Activated CD4-positive, alpha-beta memory T cell treated with anti-CD3 and anti-CD28 coated beads, Interleukin-2, amount 10 ng/mL, durations not matched to agents 7 days and 5 days (primary cell): ENCODE measurements at regions not wholly inside any gene's neighbourhood (a gene's known extent, or its start where the extent isn't known, plus 50 kb on each side); places are given as distances from the start of the nearest gene placed in this dataset.

Experiments used
- CTCF ChIA-PET: fragments of 350-600 bp; sonication (Branson Sonifier 250); formaldehyde crosslinking; loops from one replicate; lab custom pipeline; 2021; ENCODE audit warnings: antibody characterized with exemption, inconsistent platforms; lab: Charles Lee
- POLR2A ChIA-PET: fragments of 350-600 bp; sonication (Branson Sonifier 250); formaldehyde crosslinking; loops from one replicate; lab custom pipeline; 2021; ENCODE audit warnings: antibody characterized with exemption; lab: Charles Lee
- DNase-seq: peaks from one replicate; pipeline ENCODE4 v3.0.0-alpha.2; 2020
- H3K27ac Mint-ChIP-seq: one replicate; pipeline ENCODE4 v1.8.0; 2021; ENCODE audit warnings: mild to moderate bottlenecking, mixed read lengths
- H3K27me3 Mint-ChIP-seq: one replicate; pipeline ENCODE4 v1.8.0; 2021; ENCODE audit warnings: mixed read lengths
- H3K36me3 Mint-ChIP-seq: one replicate; pipeline ENCODE4 v1.8.0; 2021; ENCODE audit warnings: low read depth, mixed read lengths
- H3K4me1 Mint-ChIP-seq: one replicate; pipeline ENCODE4 v1.8.0; 2021; ENCODE audit warnings: mixed read lengths
- H3K4me3 Mint-ChIP-seq: one replicate; pipeline ENCODE4 v1.8.0; 2021; ENCODE audit warnings: mild to moderate bottlenecking, mixed read lengths
- H3K9me3 Mint-ChIP-seq: one replicate; pipeline ENCODE4 v1.8.0; 2021; ENCODE audit warnings: mixed read lengths

GRCh38 chr15:88375234-88375927 lies 91.8 kb downstream of the MRPL46 start:
- H3K9me3 Mint-ChIP-seq, result no peaks in the 10 kb centered on the region
- ChIA-PET POLR2A (no interaction called here), CTCF (no interaction called here)
- H3K27ac Mint-ChIP-seq, result no peak overlapping the region
- no peaks in the 10 kb centered on the region for H3K36me3 Mint-ChIP-seq
- peaks cover 7% of the 10 kb centered on the region for H3K27me3 Mint-ChIP-seq
- no peaks in the 10 kb centered on the region for H3K4me1 Mint-ChIP-seq
- no peak overlapping the region for H3K4me3 Mint-ChIP-seq
- no peak for DNase-seq

GRCh38 chr15:88365124-88365523 lies 102.1 kb downstream of the MRPL46 start:
- Mint-ChIP-seq H3K4me3 (no peak overlapping the region), H3K4me1 (no peaks in the 10 kb centered on the region), H3K27me3 (peaks cover 2% of the 10 kb centered on the region), H3K36me3 (no peaks in the 10 kb centered on the region), H3K27ac (no peak overlapping the region), H3K9me3 (no peaks in the 10 kb centered on the region)
- CTCF ChIA-PET, result no interaction called here
- DNase-seq, result no peak
- POLR2A ChIA-PET, result no interaction called here

- no peaks in the 10 kb centered on the region for H3K4me1 Mint-ChIP-seq
- POLR2A ChIA-PET, result no interaction called here
- no peak overlapping the region for H3K4me3 Mint-ChIP-seq
- DNase-seq, result no peak
- H3K27ac Mint-ChIP-seq, result no peak overlapping the region
- H3K9me3 Mint-ChIP-seq, result peaks cover 5% of the 10 kb centered on the region
- CTCF ChIA-PET, result no interaction called here
- H3K27me3 Mint-ChIP-seq, result peaks cover 18% of the 10 kb centered on the region
- H3K36me3 Mint-ChIP-seq, result no peaks in the 10 kb centered on the region
These were observed 92.2 kb upstream of the NTRK3 start for GRCh38 chr15:88348579-88349230.

GRCh38 chr15:88345962-88346361 lies 89.4 kb upstream of the NTRK3 start:
- DNase-seq, result no peak
- H3K27ac Mint-ChIP-seq, result no peak overlapping the region
- H3K9me3 Mint-ChIP-seq, result no peaks in the 10 kb centered on the region
- ChIA-PET POLR2A (no interaction called here), CTCF (interaction anchor here (2.0 kb wide), 1 partner anchor 15 kb away, joined by 5 read pairs; no protein-coding TSS in a partner anchor)
- peaks cover 16% of the 10 kb centered on the region for H3K27me3 Mint-ChIP-seq
- H3K4me3 Mint-ChIP-seq, result no peak overlapping the region
- no peaks in the 10 kb centered on the region for H3K4me1 Mint-ChIP-seq
- H3K36me3 Mint-ChIP-seq, result no peaks in the 10 kb centered on the region

GRCh38 chr15:88344786-88345185 lies 88.2 kb upstream of the NTRK3 start:
- H3K27me3 Mint-ChIP-seq, result peaks cover 12% of the 10 kb centered on the region
- DNase-seq, result no peak
- H3K36me3 Mint-ChIP-seq, result no peaks in the 10 kb centered on the region
- H3K4me3 Mint-ChIP-seq, result no peak overlapping the region
- H3K9me3 Mint-ChIP-seq, result no peaks in the 10 kb centered on the region
- ChIA-PET POLR2A (no interaction called here), CTCF (no interaction called here)
- H3K4me1 Mint-ChIP-seq, result no peaks in the 10 kb centered on the region
- H3K27ac Mint-ChIP-seq, result no peak overlapping the region

- peaks cover 9% of the 10 kb centered on the region for H3K27me3 Mint-ChIP-seq
- H3K4me3 Mint-ChIP-seq, result no peak overlapping the region
- H3K9me3 Mint-ChIP-seq, result no peaks in the 10 kb centered on the region
- no peak for DNase-seq
- no peaks in the 10 kb centered on the region for H3K4me1 Mint-ChIP-seq
- no peaks in the 10 kb centered on the region for H3K36me3 Mint-ChIP-seq
- no peak overlapping the region for H3K27ac Mint-ChIP-seq
- POLR2A ChIA-PET, result no interaction called here
- CTCF ChIA-PET, result no interaction called here
These were observed 86.1 kb upstream of the NTRK3 start for GRCh38 chr15:88342666-88343065.

- Mint-ChIP-seq H3K4me1 (no peaks in the 10 kb centered on the region), H3K27ac (no peak overlapping the region), H3K4me3 (no peak overlapping the region), H3K27me3 (peaks cover 6% of the 10 kb centered on the region), H3K36me3 (no peaks in the 10 kb centered on the region), H3K9me3 (no peaks in the 10 kb centered on the region)
- ChIA-PET POLR2A (no interaction called here), CTCF (no interaction called here)
- DNase-seq, result no peak
These were observed 85.1 kb upstream of the NTRK3 start for GRCh38 chr15:88341653-88342052.

- Mint-ChIP-seq H3K27me3 (peaks cover 6% of the 10 kb centered on the region), H3K4me3 (no peak overlapping the region), H3K9me3 (no peaks in the 10 kb centered on the region), H3K36me3 (no peaks in the 10 kb centered on the region), H3K27ac (no peak overlapping the region), H3K4me1 (no peaks in the 10 kb centered on the region)
- POLR2A ChIA-PET, result no interaction called here
- CTCF ChIA-PET, result no interaction called here
- no peak for DNase-seq
These were observed 84.5 kb upstream of the NTRK3 start for GRCh38 chr15:88341006-88341405.

GRCh38 chr15:88337993-88338392 lies 81.5 kb upstream of the NTRK3 start:
- H3K27me3 Mint-ChIP-seq, result peaks cover 10% of the 10 kb centered on the region
- no peaks in the 10 kb centered on the region for H3K4me1 Mint-ChIP-seq
- no peak overlapping the region for H3K27ac Mint-ChIP-seq
- POLR2A ChIA-PET, result no interaction called here
- no peaks in the 10 kb centered on the region for H3K36me3 Mint-ChIP-seq
- CTCF ChIA-PET, result no interaction called here
- H3K4me3 Mint-ChIP-seq, result no peak overlapping the region
- no peaks in the 10 kb centered on the region for H3K9me3 Mint-ChIP-seq
- DNase-seq, result no peak

GRCh38 chr15:88335074-88335473 lies 78.5 kb upstream of the NTRK3 start:
- Mint-ChIP-seq H3K4me1 (no peaks in the 10 kb centered on the region), H3K36me3 (no peaks in the 10 kb centered on the region), H3K27me3 (peaks cover 13% of the 10 kb centered on the region), H3K4me3 (no peak overlapping the region), H3K27ac (no peak overlapping the region), H3K9me3 (no peaks in the 10 kb centered on the region)
- ChIA-PET POLR2A (no interaction called here), CTCF (no interaction called here)
- no peak for DNase-seq

- Mint-ChIP-seq H3K27me3 (peaks cover 13% of the 10 kb centered on the region), H3K27ac (no peak overlapping the region), H3K4me1 (no peaks in the 10 kb centered on the region), H3K4me3 (no peak overlapping the region), H3K36me3 (no peaks in the 10 kb centered on the region), H3K9me3 (no peaks in the 10 kb centered on the region)
- CTCF ChIA-PET, result no interaction called here
- POLR2A ChIA-PET, result no interaction called here
- DNase-seq, result no peak
These were observed 77.9 kb upstream of the NTRK3 start for GRCh38 chr15:88334436-88334835.

- no peaks in the 10 kb centered on the region for H3K4me1 Mint-ChIP-seq
- ChIA-PET CTCF (interaction anchor here (0.8 to 1.5 kb wide), 2 partner anchors 15 to 573 kb away, joined by 3 to 5 read pairs; no protein-coding TSS in a partner anchor), POLR2A (interaction anchor here (1.3 kb wide), 1 partner anchor 16 kb away, joined by 3 read pairs; no protein-coding TSS in a partner anchor)
- H3K9me3 Mint-ChIP-seq, result no peaks in the 10 kb centered on the region
- H3K4me3 Mint-ChIP-seq, result no peak overlapping the region
- H3K27me3 Mint-ChIP-seq, result peaks cover 10% of the 10 kb centered on the region
- no peak overlapping the region for H3K27ac Mint-ChIP-seq
- H3K36me3 Mint-ChIP-seq, result no peaks in the 10 kb centered on the region
- DNase-seq, result peak; percentile 39
These were observed 74.8 kb upstream of the NTRK3 start for GRCh38 chr15:88331291-88331690.

GRCh38 chr15:88326924-88327323 lies 70.4 kb upstream of the NTRK3 start:
- H3K36me3 Mint-ChIP-seq, result no peaks in the 10 kb centered on the region
- H3K4me3 Mint-ChIP-seq, result no peak overlapping the region
- ChIA-PET POLR2A (no interaction called here), CTCF (no interaction called here)
- no peak overlapping the region for H3K27ac Mint-ChIP-seq
- no peak for DNase-seq
- H3K27me3 Mint-ChIP-seq, result no peaks in the 10 kb centered on the region
- no peaks in the 10 kb centered on the region for H3K4me1 Mint-ChIP-seq
- H3K9me3 Mint-ChIP-seq, result no peaks in the 10 kb centered on the region

GRCh38 chr15:88324741-88325065 lies 68.2 kb upstream of the NTRK3 start:
- DNase-seq, result no peak
- ChIA-PET POLR2A (interaction anchor here (0.5 kb wide), 1 partner anchor 21 kb away, joined by 3 read pairs; no protein-coding TSS in a partner anchor), CTCF (no interaction called here)
- Mint-ChIP-seq H3K27me3 (peaks cover 2% of the 10 kb centered on the region), H3K27ac (no peak overlapping the region), H3K9me3 (no peaks in the 10 kb centered on the region), H3K4me3 (no peak overlapping the region), H3K36me3 (no peaks in the 10 kb centered on the region), H3K4me1 (no peaks in the 10 kb centered on the region)
